ENCODE measurements at regions not wholly inside any gene's neighbourhood (a gene's known extent, or its start where the extent isn't known, plus 50 kb on each side); places are given as distances from the start of the nearest gene placed in this dataset.

DNA sequence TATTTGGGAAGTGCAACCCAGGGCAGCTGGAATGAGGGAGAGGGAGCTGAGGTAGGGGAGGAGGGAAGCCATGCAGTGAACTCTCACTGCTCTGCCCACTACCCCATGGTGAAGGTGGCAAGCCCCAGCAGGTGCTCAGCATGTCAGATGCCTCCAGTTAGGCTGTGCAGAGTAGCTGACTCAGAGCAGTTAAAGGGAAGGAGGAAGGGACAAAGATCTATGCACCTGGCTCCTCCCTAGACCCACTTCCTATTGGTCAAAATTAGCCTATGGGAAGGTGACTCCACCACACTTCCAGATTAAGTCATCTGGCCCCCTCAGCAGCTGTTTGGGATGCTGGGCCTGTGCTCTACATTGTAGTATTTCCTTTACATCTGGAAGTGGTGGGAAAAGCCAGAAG, 125.7 kb upstream of the MTPN start:
- TF ChIP-seq, protein P1, sequence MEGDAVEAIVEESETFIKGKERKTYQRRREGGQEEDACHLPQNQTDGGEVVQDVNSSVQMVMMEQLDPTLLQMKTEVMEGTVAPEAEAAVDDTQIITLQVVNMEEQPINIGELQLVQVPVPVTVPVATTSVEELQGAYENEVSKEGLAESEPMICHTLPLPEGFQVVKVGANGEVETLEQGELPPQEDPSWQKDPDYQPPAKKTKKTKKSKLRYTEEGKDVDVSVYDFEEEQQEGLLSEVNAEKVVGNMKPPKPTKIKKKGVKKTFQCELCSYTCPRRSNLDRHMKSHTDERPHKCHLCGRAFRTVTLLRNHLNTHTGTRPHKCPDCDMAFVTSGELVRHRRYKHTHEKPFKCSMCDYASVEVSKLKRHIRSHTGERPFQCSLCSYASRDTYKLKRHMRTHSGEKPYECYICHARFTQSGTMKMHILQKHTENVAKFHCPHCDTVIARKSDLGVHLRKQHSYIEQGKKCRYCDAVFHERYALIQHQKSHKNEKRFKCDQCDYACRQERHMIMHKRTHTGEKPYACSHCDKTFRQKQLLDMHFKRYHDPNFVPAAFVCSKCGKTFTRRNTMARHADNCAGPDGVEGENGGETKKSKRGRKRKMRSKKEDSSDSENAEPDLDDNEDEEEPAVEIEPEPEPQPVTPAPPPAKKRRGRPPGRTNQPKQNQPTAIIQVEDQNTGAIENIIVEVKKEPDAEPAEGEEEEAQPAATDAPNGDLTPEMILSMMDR (IDR thresholded peaks at IDR 0.05; ENCODE audit: low read depth, low read length) = no peak
- TF ChIP-seq POLR2A (IDR thresholded peaks at IDR 0.05; ENCODE audit: extremely low read depth, insufficient read length) = no peak
- TF ChIP-seq, protein P2, sequence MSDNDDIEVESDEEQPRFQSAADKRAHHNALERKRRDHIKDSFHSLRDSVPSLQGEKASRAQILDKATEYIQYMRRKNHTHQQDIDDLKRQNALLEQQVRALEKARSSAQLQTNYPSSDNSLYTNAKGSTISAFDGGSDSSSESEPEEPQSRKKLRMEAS (IDR thresholded peaks at IDR 0.05; ENCODE audit: low read depth, low read length) = no peak
- TF ChIP-seq MYC (IDR thresholded peaks at IDR 0.05; ENCODE audit: low read depth, low read length) = no peak

Measured in NB4 (cell line).